HL-60 (cell line): ENCODE measurements at regions not wholly inside any gene's neighbourhood (a gene's known extent, or its start where the extent isn't known, plus 50 kb on each side); places are given as distances from the start of the nearest gene placed in this dataset.

Experiments used
- GABPA ChIP-seq: IDR thresholded peaks from 2 replicates; pipeline ENCODE4 v1.6.1; 2012; ENCODE audit warnings: low read depth
- POLR2AphosphoS5 ChIP-seq: IDR thresholded peaks from 2 replicates; pipeline ENCODE4 v1.6.1; 2012; ENCODE audit warnings: low read depth
- SPI1 ChIP-seq: IDR thresholded peaks from 2 replicates; pipeline ENCODE4 v1.6.1; 2012; ENCODE audit warnings: low read depth, mild to moderate bottlenecking, borderline replicate concordance
- TF ChIP-seq, protein P1 (sequence below): IDR thresholded peaks from one replicate; pipeline ENCODE4 v1.5.1; 2011; ENCODE audit warnings: low read length, control low read depth, inconsistent platforms; ENCODE audit not compliant: insufficient read depth
- TF ChIP-seq, protein P2 (sequence below): IDR thresholded peaks from 2 replicates; pipeline ENCODE4 v1.6.1; 2012; ENCODE audit warnings: low read depth; ENCODE audit not compliant: insufficient replicate concordance

- no peak for TF ChIP-seq GABPA
- TF ChIP-seq, protein P1, sequence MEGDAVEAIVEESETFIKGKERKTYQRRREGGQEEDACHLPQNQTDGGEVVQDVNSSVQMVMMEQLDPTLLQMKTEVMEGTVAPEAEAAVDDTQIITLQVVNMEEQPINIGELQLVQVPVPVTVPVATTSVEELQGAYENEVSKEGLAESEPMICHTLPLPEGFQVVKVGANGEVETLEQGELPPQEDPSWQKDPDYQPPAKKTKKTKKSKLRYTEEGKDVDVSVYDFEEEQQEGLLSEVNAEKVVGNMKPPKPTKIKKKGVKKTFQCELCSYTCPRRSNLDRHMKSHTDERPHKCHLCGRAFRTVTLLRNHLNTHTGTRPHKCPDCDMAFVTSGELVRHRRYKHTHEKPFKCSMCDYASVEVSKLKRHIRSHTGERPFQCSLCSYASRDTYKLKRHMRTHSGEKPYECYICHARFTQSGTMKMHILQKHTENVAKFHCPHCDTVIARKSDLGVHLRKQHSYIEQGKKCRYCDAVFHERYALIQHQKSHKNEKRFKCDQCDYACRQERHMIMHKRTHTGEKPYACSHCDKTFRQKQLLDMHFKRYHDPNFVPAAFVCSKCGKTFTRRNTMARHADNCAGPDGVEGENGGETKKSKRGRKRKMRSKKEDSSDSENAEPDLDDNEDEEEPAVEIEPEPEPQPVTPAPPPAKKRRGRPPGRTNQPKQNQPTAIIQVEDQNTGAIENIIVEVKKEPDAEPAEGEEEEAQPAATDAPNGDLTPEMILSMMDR = no peak
- TF ChIP-seq, protein P2, sequence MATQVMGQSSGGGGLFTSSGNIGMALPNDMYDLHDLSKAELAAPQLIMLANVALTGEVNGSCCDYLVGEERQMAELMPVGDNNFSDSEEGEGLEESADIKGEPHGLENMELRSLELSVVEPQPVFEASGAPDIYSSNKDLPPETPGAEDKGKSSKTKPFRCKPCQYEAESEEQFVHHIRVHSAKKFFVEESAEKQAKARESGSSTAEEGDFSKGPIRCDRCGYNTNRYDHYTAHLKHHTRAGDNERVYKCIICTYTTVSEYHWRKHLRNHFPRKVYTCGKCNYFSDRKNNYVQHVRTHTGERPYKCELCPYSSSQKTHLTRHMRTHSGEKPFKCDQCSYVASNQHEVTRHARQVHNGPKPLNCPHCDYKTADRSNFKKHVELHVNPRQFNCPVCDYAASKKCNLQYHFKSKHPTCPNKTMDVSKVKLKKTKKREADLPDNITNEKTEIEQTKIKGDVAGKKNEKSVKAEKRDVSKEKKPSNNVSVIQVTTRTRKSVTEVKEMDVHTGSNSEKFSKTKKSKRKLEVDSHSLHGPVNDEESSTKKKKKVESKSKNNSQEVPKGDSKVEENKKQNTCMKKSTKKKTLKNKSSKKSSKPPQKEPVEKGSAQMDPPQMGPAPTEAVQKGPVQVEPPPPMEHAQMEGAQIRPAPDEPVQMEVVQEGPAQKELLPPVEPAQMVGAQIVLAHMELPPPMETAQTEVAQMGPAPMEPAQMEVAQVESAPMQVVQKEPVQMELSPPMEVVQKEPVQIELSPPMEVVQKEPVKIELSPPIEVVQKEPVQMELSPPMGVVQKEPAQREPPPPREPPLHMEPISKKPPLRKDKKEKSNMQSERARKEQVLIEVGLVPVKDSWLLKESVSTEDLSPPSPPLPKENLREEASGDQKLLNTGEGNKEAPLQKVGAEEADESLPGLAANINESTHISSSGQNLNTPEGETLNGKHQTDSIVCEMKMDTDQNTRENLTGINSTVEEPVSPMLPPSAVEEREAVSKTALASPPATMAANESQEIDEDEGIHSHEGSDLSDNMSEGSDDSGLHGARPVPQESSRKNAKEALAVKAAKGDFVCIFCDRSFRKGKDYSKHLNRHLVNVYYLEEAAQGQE = no peak
- no peak for TF ChIP-seq POLR2AphosphoS5
- no peak for TF ChIP-seq SPI1
Measured at GRCh38 chr4:159980826-159981468, 878.1 kb downstream of the RAPGEF2 start.
